ENCODE measurements at regions not wholly inside any gene's neighbourhood (a gene's known extent, or its start where the extent isn't known, plus 50 kb on each side); places are given as distances from the start of the nearest gene placed in this dataset.

GRCh38 chr13:20334309-20334708, 102.2 kb upstream of the GJB6 start (continued):
- no peak for TF ChIP-seq HBP1 (CRISPR knock-in tag; IDR thresholded peaks at IDR 0.05)
- no peak for TF ChIP-seq ZSCAN32 (CRISPR knock-in tag; IDR thresholded peaks at IDR 0.05)
- TF ChIP-seq HDAC3 (IDR thresholded peaks at IDR 0.05; ENCODE audit: borderline replicate concordance, partially characterized antibody): no peak

DNA sequence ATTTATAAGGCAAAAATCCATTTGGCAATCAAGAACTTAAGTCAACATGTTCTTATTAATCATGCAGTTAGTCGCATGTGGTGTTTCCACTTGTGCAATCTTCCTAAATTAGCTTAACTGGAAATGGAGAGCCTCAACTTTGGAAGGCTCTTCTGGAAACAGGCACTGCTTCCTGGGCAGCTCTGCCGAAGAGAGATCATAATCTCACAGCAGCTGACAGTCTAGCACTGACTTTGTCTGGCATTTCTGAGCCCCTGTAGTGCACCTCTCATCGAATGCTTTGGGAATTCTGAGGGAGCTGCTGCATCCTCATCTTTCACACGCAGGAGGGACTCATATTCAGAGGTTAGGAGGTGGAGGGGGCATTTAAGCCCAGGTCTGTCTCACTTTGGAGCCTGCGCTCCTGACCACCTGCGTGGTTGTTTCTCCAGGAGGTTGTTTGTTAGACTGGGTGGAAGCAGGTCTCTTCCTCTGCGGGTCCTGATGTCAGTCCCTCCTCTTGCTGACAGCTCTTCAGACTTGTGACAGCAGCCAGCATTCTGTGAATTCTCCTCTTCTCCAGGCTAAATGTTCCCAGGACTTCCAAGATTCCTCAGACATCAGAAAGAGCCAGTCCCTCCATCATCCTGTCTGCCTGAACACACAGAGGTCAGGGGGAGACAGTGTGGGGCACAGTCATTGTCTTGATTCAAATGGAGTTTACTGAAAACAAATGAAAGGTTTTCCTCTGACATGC, 100.4 kb upstream of the GJB6 start:
- no peak for ATAC-seq
- Histone ChIP-seq H3K9me3 (replicated peaks; ENCODE audit: control insufficient read depth, insufficient read depth, low read depth, low read length) (no peaks in the 10 kb centered on the region), H3K4me1 (replicated peaks in 1 of 2; ENCODE audit: control insufficient read depth in 2 of 2, insufficient read depth in 2 of 2, low read length in 2 of 2) (no peaks in the 10 kb centered on the region), H4K20me1 (replicated peaks; ENCODE audit: control insufficient read depth, insufficient read depth, low read length) (no peaks in the 10 kb centered on the region), H3K36me3 (ENCODE audit: control insufficient read depth, insufficient read depth, low read length) (no peaks in the 10 kb centered on the region), H3K27me3 (ENCODE audit: control insufficient read depth in 2 of 2, insufficient read depth in 2 of 2, low read length in 2 of 2) (peaks cover 0 to 15% of the 10 kb centered on the region in 2 experiments; a peak in 1 of 5 replicates), H3K27ac (ENCODE audit: extremely low read depth, low read depth, low read length) (no peak overlapping the region), H3K4me3 (no peak overlapping the region), H3K79me2 (ENCODE audit: control insufficient read depth, insufficient read depth, low read length) (no peaks in the 10 kb centered on the region), H3K9me1 (ENCODE audit: control insufficient read depth, insufficient read depth, low read length) (no peaks in the 10 kb centered on the region), H2AFZ (ENCODE audit: low read depth, low read length) (no peak overlapping the region), H3K4me2 (ENCODE audit: insufficient read depth, low read length) (no peak overlapping the region), H3K9ac (ENCODE audit: insufficient read depth in 1 of 2, low read depth in 2 of 2, low read length in 2 of 2) (no peak overlapping the region)
- DNase-seq (ENCODE audit: extremely low read depth in 1 of 4, low spot score in 3 of 4): no peak
- intact Hi-C loops (cut with micrococcal nuclease): no loop called here
- in situ Hi-C loops (cut with MboI): no loop called here
- ChIA-PET POLR2A (interaction anchor here (0.8 kb wide), 1 partner anchor 620 kb away, joined by 3 read pairs; no protein-coding TSS in a partner anchor), CTCF (ENCODE audit: low intra/inter-chr PET ratio) (no interaction called here)
- FAIRE-seq: no peak
- no TSS peak for BruUV-seq (replicated peaks)
- WGBS (ENCODE audit: insufficient coverage, low coverage, missing lambda C conversion rate): 0% methylated on average over 6 of the region's 7 CpGs
- TF ChIP-seq, protein P1, sequence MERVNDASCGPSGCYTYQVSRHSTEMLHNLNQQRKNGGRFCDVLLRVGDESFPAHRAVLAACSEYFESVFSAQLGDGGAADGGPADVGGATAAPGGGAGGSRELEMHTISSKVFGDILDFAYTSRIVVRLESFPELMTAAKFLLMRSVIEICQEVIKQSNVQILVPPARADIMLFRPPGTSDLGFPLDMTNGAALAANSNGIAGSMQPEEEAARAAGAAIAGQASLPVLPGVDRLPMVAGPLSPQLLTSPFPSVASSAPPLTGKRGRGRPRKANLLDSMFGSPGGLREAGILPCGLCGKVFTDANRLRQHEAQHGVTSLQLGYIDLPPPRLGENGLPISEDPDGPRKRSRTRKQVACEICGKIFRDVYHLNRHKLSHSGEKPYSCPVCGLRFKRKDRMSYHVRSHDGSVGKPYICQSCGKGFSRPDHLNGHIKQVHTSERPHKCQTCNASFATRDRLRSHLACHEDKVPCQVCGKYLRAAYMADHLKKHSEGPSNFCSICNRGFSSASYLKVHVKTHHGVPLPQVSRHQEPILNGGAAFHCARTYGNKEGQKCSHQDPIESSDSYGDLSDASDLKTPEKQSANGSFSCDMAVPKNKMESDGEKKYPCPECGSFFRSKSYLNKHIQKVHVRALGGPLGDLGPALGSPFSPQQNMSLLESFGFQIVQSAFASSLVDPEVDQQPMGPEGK (CRISPR knock-in tag; IDR thresholded peaks at IDR 0.05; ENCODE audit: borderline replicate concordance): no peak
- TF ChIP-seq, protein P2, sequence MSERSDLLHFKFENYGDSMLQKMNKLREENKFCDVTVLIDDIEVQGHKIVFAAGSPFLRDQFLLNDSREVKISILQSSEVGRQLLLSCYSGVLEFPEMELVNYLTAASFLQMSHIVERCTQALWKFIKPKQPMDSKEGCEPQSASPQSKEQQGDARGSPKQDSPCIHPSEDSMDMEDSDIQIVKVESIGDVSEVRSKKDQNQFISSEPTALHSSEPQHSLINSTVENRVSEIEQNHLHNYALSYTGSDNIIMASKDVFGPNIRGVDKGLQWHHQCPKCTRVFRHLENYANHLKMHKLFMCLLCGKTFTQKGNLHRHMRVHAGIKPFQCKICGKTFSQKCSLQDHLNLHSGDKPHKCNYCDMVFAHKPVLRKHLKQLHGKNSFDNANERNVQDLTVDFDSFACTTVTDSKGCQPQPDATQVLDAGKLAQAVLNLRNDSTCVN (CRISPR knock-in tag; IDR thresholded peaks at IDR 0.05): no peak
- TF ChIP-seq XRCC5 (IDR thresholded peaks at IDR 0.05; ENCODE audit: low read depth, low read length) (no peak), TRIM24 (IDR thresholded peaks at IDR 0.05) (no peak), TCF7L2 (IDR thresholded peaks at IDR 0.05; ENCODE audit: low read depth, low read length) (no peak), LEF1 (IDR thresholded peaks at IDR 0.05) (no peak), NFATC3 (IDR thresholded peaks at IDR 0.05) (no peak)
- TF ChIP-seq, protein P3, sequence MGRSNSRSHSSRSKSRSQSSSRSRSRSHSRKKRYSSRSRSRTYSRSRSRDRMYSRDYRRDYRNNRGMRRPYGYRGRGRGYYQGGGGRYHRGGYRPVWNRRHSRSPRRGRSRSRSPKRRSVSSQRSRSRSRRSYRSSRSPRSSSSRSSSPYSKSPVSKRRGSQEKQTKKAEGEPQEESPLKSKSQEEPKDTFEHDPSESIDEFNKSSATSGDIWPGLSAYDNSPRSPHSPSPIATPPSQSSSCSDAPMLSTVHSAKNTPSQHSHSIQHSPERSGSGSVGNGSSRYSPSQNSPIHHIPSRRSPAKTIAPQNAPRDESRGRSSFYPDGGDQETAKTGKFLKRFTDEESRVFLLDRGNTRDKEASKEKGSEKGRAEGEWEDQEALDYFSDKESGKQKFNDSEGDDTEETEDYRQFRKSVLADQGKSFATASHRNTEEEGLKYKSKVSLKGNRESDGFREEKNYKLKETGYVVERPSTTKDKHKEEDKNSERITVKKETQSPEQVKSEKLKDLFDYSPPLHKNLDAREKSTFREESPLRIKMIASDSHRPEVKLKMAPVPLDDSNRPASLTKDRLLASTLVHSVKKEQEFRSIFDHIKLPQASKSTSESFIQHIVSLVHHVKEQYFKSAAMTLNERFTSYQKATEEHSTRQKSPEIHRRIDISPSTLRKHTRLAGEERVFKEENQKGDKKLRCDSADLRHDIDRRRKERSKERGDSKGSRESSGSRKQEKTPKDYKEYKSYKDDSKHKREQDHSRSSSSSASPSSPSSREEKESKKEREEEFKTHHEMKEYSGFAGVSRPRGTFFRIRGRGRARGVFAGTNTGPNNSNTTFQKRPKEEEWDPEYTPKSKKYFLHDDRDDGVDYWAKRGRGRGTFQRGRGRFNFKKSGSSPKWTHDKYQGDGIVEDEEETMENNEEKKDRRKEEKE (IDR thresholded peaks at IDR 0.05; ENCODE audit: borderline replicate concordance in 1 of 2, control insufficient read depth in 1 of 2, low read depth in 2 of 2, low read length in 1 of 2): no peak
